GM21423 (cell line): ENCODE measurements at regions not wholly inside any gene's neighbourhood (a gene's known extent, or its start where the extent isn't known, plus 50 kb on each side); places are given as distances from the start of the nearest gene placed in this dataset.
A peak's percentile ranks its signal among the peaks of the same experiment; 100 is the strongest.

Experiments
- ATAC-seq: cut with Tn5 transposase; IDR thresholded peaks from one replicate; pipeline ENCODE4 v1.9.1; 2021; ENCODE audit warnings: mild to moderate bottlenecking, moderate library complexity; ENCODE audit not compliant: unreplicated experiment

- no peak for ATAC-seq
These were observed 1153.3 kb upstream of the TMEFF2 start for GRCh38 chr2:193348055-193348454.

DNA sequence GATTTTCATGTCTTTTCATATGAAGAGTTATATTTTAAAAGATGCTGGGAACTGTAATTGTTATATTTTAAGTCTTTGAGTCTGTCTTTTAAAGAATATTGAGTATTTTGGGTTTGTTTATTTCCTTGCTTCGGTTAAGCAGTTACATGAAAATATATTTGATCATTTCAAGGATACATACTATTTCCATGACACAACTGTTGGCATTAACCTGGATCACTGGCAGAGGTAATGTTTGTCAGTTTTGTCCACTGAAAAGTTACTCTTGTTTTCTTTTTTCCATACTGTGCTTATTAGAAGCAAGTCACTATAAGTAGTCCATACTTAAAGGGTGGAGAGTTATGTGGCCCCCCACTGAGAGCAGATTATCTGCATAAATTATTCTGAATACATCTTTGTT is 1142.0 kb upstream of the TMEFF2 start:
- no peak for ATAC-seq

DNA sequence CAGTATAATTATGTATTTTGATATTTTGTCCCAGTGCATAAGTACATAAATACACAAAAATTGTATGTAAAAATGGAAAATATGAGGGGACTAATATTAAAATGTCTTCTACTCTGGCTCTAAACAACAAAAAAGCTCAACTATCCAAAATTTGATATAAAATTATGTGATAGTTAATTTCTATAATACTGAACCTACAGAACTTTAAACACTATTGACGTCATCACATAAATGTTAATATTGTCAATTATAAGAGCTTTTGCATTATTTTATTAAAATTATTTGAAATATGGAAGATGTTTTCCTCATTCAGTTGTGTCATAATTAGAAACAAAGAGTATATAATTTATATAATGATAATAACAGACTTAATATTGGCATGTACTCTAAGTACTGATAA is 1139.7 kb upstream of the TMEFF2 start:
- no peak for ATAC-seq

DNA sequence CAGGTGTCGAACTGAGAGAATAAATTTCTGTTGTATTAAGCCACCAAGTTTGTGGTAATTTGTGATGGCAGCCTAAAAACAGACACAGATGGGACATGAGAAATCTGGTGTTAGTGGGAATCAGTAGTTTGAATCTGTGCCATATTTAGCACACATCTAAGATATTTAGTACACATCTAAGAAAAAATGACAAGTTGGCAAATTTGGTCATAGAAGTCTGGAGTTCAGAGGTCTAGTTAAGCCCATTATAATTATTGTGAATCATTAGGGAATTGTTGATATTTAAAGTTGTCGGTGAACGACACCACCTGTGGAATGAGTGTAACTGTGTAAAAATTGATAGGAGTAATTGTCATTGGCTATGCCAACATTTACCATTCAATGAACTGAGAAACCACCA is 1138.8 kb upstream of the TMEFF2 start:
- no peak for ATAC-seq

DNA sequence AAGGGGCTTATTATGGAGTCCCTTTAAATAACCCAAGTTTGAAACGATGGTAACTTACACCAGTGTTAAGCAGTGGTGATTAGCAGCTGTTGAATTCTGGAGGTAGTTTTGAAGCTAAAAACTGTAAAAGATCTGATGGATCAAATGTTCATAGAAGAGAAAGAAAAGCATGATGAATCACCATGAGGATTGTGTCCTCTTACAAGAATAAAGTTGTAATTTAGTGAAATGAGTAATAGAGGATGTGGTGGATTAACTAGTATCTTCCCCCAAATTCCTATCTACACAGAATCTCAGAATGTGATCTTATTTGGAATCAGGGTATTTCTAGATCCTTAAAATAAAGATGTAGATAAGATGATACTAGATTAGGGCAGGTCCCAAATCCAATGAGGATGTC is 1138.2 kb upstream of the TMEFF2 start:
- ATAC-seq = no peak

- ATAC-seq = no peak
These were observed 1136.9 kb upstream of the TMEFF2 start for GRCh38 chr2:193331676-193332075.

- no peak for ATAC-seq
These were observed 1131.6 kb upstream of the TMEFF2 start for GRCh38 chr2:193326296-193326695.

DNA sequence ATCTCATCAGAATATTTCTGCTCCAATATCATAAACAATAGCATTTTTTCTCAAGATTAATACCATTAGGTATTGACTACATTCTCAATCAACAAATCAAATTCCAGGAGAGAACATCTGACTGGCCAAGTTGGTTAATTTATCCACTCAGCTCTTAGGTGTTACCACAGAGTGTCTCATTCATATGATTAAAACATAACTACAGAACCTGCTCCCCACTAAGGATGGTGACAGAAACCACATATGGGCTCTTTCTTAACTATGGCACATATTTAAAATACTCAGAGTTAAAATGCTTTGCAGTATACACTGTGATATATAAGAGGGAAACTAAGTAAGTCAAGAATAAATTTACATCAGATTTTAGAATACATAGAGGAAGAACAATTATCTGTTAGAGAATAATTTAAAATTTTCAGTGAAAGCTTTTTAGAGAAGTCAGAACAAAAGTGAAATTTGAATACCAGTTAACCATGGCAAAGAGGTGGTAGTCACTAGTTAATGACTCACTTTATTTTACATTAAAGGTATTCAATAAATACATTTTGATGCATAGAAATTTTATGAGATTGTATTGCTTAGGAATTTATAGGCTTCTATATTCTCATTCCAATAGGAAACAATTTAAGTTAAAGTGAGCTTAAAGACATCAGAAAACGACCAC is 1120.8 kb upstream of the TMEFF2 start:
- peak; percentile 70 for ATAC-seq

DNA sequence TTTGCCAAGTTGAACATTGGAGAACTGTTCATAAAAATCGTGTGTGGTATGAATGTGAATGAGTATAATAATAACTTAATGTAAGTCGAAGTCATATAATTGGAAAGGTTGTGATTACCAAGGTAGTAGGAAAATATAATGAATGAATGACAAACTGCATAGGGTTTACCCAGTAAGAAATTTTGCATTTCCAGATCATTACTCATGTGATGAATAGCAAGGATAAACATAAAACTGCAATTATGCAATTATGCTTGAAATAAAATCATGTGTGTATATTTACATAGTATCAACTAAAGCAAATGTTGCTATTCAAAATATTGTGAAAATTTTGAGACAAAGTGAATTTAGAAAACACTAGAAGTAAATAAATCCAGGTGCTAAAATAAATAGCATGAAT is 1108.7 kb upstream of the TMEFF2 start:
- no peak for ATAC-seq

DNA sequence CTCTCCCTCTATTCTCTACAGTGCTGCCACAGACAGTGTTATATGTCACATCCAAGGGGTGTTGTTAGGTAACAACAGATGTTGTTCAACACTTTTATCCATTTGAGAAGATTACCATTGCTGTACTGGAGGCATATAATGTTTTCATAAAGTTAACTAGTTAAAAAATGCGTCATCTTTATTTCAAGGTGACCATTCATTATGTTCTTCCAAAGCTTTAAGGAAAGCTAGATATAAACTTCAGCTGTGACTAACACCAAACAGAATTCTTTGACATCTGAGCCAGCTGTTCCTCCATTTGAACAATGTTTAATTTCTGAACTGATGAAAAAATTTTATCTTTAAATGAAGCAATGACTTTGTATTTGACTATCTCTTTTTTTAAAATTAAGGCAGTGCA is 1099.6 kb upstream of the TMEFF2 start:
- no peak for ATAC-seq

GRCh38 chr2:193279361-193279760 is 1084.6 kb upstream of the TMEFF2 start:
- no peak for ATAC-seq

- no peak for ATAC-seq
These were observed 1082.3 kb upstream of the TMEFF2 start for GRCh38 chr2:193276988-193277387.

GRCh38 chr2:193276560-193276959 is 1081.8 kb upstream of the TMEFF2 start:
- no peak for ATAC-seq

- ATAC-seq = no peak
These were observed 1081.3 kb upstream of the TMEFF2 start for GRCh38 chr2:193276069-193276468.

GRCh38 chr2:193272011-193272410 is 1077.3 kb upstream of the TMEFF2 start:
- ATAC-seq = no peak

GRCh38 chr2:193270816-193271215 is 1076.1 kb upstream of the TMEFF2 start:
- ATAC-seq = no peak

DNA sequence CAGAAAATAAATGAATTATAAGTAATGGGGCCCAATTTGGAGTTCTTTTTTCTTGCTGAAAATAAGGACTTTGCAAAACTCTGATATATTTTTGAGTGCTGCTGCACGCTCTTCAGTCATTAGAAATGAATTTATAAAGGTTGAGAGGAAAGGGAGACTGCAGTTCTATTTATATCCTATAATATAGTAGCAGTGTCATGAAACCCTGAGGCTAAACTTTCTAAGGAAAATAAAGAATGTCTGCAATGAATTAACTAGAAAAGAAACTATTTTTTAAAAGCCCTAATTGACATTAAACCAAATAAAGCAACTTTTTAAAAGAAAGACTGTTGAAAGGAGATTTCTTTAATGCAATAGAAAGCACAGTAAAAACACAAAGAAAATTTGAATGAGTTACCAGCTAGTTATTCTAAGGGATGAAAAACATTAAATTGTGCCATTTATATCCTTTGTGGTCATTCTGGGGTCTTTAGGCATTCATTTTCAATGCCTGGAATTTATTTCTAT is 1072.8 kb upstream of the TMEFF2 start:
- ATAC-seq = no peak

- ATAC-seq = no peak
These were observed 1058.3 kb upstream of the TMEFF2 start for GRCh38 chr2:193253014-193253530.

DNA sequence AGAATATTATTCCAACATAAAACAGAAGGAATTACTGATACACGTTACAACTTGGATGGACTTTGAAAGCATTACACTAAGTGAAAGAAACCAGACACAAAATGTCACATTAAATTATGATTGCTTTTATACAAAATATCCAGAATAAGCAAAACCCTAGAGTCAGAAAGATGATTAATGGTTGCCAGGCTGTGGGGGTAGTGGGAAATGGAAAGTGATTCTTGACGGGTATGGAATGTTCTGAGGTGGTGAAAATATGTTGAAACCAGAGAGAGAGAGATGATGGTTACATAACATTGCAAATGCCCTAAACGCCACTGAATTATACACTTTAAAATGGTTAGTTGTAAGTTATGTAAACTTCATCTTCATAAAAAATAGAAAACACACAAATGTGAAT is 1057.2 kb upstream of the TMEFF2 start:
- ATAC-seq = no peak

GRCh38 chr2:193250389-193250788 is 1055.7 kb upstream of the TMEFF2 start:
- ATAC-seq = no peak

- no peak for ATAC-seq
These were observed 1046.0 kb upstream of the TMEFF2 start for GRCh38 chr2:193240752-193241151.

- no peak for ATAC-seq
These were observed 1036.9 kb upstream of the TMEFF2 start for GRCh38 chr2:193231634-193232033.

DNA sequence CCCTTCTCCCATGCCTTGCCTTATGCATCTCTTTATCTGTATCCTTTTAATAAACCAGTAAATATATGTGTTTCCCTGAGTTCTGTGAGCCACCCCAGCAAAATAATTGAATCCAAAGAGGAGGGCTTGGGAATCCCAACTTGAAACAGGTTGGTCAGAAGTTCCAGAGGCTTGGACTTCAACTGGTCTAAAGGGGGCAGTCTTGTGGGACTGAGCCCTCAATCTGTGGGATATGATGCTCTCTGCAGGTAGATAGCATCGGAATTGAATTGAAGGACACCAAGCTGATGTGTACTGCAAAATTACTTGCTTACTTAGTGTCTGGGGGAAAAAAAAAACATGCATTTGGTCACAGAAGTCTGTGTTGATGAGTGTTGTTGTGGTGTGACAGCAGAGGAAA is 1033.5 kb upstream of the TMEFF2 start:
- no peak for ATAC-seq
